ENCODE measurements at regions not wholly inside any gene's neighbourhood (a gene's known extent, or its start where the extent isn't known, plus 50 kb on each side); places are given as distances from the start of the nearest gene placed in this dataset.
"Not testable (repeated sequence)": the region's sequence is repeated elsewhere in the genome, so short reads cannot be mapped to it uniquely, and the experiment has no call there.

GRCh38 chr5:86460519-86460918, 157.2 kb upstream of the COX7C start:
- no peak for DNase-seq

DNA sequence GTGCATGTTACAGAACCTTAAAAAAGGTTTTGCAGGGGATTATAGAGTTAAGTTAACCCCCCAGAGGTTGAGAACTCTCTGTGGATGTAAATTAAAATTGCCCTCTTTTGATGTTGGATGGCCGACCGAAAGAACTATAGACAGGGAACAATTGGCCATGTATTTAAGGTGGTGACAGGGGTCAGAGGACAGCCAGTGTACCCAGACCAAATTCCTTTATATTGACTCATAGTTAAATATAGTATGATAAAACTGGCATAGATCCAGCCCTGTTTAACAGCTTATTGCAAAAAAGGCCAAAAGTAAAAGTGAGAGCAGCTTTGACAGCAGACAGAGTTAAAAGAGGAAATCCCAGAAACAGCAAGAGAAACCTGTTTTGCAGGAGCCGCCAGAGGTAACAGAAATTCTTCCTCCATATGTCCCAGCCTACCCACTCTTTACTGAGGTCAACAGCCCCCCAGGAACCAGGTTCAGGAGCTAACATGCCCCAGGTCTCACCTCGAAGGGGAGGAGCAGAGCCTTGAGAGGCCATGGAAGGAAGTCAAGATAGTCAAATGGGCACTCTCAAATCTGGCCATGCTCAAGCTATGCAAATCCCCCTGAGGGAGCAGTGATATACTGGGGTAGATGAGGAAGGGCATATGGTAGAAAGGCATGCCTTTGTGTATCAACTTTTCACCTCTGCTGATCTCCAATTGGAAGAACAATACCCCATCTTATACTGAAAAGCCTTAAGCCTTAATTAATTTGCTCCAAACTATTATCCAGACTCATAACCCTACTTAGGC, 156.4 kb upstream of the COX7C start:
- peak; percentile 71 for DNase-seq

- DNase-seq, result no peak
Observed at GRCh38 chr5:86463339-86463738, 154.4 kb upstream of the COX7C start.

GRCh38 chr5:86465052-86465838, 152.5 kb upstream of the COX7C start:
- no peak for DNase-seq

DNA sequence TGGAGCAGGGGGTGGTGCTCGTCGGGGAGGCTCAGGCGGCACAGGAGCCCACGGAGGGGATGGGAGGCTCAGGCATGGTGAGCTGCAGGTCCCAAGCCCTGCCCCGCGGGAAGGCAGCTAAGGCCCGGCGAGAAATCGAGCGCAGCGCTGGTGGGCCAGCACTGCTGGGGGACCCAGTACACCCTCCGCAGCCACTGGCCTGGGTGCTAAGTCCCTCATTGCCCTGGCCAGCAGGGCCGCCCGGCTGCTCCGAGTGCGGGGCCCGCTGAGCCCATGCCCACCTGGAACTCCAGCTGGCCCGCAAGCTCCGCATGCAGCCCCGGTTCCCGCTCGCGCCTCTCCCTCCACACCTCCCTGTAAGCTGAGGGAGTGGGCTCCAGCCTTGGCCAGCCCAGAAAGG, 151.0 kb upstream of the COX7C start:
- DNase-seq, result not testable (repeated sequence)

DNA sequence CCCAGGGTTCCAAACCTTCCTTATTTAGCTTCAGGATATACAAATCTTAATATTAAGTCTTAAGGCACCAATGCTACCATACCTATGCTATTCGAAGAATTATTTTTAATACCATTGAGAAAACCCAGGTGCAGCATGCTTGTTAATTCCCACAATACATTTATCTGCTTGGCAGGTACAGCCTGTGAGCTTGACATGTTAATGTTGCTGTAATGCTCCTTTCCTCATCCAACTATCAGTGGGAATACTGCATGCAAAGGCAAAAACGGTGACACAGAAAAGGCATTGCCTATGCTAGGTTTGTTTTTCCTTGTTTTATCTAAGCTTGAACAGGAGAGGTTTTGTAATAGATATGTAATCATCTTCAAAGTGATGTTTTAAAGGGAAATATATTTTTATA, 135.7 kb upstream of the COX7C start:
- no peak for DNase-seq

DNA sequence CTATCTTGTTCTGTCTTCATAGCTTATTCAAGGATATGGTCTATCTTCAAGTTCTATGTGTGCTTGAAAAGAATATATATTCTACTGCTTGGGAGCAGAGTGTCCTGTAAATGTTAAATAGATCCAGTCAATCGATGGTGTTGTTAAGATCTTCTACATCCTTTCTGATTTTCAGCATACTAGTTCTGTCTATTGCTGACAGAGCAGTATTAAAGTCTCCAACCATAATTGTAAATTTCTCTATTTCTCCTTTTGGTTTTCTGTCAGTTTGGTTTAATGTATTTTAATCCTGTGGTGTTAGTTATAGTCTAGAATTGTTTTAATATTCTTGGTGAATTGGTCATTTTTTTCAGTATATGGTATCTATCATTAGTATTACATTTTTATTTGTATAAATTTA, 124.0 kb upstream of the COX7C start:
- no peak for DNase-seq

GRCh38 chr5:86500947-86501346, 116.8 kb upstream of the COX7C start:
- DNase-seq, result no peak

GRCh38 chr5:86507574-86507973, 110.2 kb upstream of the COX7C start:
- DNase-seq, result no peak

DNA sequence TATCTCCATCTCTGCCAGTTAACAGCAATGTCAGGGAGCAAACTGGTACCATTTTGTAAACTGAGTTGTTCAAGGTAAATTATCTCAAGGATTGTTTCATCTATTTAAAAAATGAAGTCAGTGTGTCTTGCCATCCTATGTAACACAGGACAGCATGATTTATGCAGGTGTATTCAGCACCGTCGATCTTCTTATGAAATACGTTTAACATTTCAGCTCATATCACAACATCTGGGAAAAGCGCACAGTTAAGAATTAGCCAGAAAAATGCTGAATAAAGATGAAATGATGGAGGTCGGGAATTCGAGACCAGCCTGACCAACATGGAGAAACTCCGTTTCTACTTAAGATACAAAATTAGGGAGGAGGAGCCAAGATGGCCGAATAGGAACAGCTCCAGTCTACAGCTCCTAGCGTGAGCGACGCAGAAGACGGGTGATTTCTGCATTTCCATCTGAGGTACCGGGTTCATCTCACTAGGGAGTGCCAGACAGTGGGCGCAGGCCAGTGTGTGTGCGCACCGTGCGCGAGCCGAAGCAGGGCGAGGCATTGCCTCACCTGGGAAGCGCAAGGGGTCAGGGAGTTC, 107.3 kb upstream of the COX7C start:
- DNase-seq, result not testable (repeated sequence)

GRCh38 chr5:86523718-86524117, 94.0 kb upstream of the COX7C start:
- no peak for DNase-seq

GRCh38 chr5:86525622-86526021, 92.1 kb upstream of the COX7C start:
- DNase-seq, result no peak

DNA sequence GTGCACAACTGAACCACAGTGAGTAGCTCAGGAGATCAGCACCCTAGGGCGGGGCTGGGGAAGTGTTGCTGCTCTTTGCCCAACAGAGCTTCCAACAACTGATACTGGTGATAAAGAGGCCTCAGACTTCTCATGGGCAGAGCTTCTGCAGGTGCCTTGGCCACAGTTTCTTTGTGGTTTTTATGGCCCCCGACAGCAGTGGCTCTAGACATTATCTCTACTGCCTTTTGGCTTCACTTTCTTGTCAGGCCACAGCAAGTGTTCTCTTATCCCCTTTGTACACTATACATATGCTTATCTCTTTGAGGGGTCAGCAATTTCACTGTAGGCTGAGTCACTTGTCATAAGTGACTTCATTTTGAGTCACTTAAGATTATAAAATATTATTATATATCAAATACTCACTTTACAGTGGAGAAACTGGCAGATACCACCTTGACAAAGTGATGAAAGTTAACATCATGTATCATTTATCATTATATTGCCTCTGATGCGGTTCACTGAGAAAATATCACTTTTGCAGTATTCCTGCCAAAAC, 90.9 kb upstream of the COX7C start:
- no peak for DNase-seq

GRCh38 chr5:86532429-86532828, 85.3 kb upstream of the COX7C start:
- DNase-seq, result no peak

DNA sequence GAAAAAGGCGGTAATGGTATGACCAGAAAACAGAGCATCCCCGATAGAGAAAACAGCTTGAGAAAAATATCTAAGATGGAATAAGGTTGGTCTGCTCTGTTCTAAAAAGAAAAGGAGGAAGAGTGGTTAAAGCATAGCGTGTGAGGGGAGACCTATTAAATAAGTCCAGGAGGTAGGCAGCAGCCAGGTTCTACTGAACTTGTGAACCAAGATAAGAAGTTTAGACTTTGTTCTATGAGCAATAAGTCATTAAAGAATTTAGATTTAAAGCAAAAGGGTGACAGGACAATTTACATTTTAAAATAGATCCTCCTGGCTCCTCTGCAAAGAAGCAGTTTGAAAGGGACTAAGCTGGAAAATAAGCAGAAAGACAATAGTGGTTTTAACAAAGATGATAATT, 81.3 kb upstream of the COX7C start:
- no peak for DNase-seq

DNA sequence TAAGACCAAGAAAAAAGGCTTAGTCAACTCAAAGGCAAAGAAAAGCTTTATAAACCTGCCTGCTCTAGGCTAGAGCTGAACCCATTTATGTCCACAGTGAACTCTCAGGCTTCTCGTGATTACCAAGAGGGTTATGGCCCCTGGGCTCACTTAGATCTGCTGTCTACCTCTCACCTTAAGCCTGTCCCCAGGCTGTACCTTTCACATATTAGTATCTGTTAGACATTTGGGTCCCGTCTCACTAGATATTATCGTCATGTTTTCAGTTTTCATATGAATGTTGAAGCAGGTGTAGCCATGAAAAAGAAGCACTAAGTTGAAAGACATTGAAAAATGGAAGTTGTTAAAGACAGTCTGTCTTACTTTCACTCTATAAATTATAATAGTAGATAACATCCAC, 75.2 kb upstream of the COX7C start:
- DNase-seq, result no peak

- DNase-seq, result no peak
Observed at GRCh38 chr5:86546044-86546443, 71.7 kb upstream of the COX7C start.

DNA sequence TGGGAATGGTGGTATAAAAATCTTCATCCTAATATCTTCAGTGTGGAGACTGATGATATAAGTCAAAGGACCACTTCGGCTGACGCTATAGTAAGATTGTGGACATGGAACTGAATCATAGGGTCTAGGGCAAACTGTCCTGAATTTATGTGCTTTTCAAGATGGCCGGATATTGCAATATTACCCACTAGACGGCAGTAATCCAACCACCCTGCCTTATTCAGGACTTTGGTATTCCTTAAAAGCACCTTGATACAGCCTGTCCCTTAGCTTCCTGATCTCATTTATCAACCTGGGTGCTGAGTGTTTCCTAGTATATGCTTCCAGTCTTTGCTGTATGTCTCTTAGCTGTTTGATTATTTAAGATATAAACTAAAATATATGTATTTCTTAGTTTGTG, 71.2 kb upstream of the COX7C start:
- no peak for DNase-seq

DNA sequence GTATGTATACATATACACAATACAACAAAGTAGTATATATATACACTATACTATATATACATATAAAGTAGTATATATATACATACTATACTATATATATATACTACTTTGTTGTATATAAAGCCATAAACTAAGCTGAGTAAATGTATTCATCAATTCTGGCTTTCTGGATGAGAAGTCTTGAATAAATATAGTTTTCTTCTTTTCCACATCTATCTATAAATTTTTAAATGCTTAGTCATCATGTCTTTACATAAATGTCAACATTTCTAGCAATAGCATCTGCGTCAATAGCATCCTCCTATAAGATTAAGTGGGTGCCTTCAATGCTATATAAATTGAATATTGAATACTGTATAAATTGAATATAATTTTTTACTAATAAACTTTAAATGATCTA, 63.1 kb upstream of the COX7C start:
- DNase-seq, result no peak

- DNase-seq, result no peak
Observed at GRCh38 chr5:86557920-86558319, 59.8 kb upstream of the COX7C start.

- peak; percentile 72 for DNase-seq
Observed at GRCh38 chr5:86565197-86565789, 52.4 kb upstream of the COX7C start.

GRCh38 chr5:86566030-86566429, 51.7 kb upstream of the COX7C start:
- not testable (repeated sequence) for DNase-seq
